Ovary (tissue), 7 donors: ENCODE measurements at regions not wholly inside any gene's neighbourhood (a gene's known extent, or its start where the extent isn't known, plus 50 kb on each side); places are given as distances from the start of the nearest gene placed in this dataset.
"Not testable (repeated sequence)": the region's sequence is repeated elsewhere in the genome, so short reads cannot be mapped to it uniquely, and the experiment has no call there.

Source experiments
- DNase-seq, 5 donors: peaks; one replicate each; pipeline ENCODE4 v3.0.0-alpha.2; 2019 to 2020
- H3K27ac ChIP-seq, 2 donors: fragments of 200-600 bp; one replicate each; pipeline versions ENCODE4 v1.5.1 to v1.8.0; 2019 to 2022
- H3K27me3 ChIP-seq: fragments of 200-600 bp; one replicate; pipeline ENCODE4 v1.8.0; 2022
- H3K36me3 ChIP-seq: fragments of 200-600 bp; sonication (generic); one replicate; pipeline ENCODE4 v1.5.1; 2019
- H3K4me1 ChIP-seq: one replicate; pipeline ENCODE4 v1.8.1; 2013; ENCODE audit warnings: mild to moderate bottlenecking, moderate library complexity; ENCODE audit not compliant: insufficient read depth
- H3K4me3 ChIP-seq: fragments of 200-600 bp; sonication (generic); one replicate; pipeline ENCODE4 v1.5.1; 2017
- H3K9me3 ChIP-seq, 2 donors: fragments of 200-600 bp in 1 of 2; sonication (generic) in 1 of 2; one replicate each; pipeline versions ENCODE4 v1.5.1 to v1.8.1; 2013 to 2019; ENCODE audit warnings: mild to moderate bottlenecking in 1 of 2, moderate library complexity in 1 of 2
- EP300 ChIP-seq: sonication (generic); formaldehyde crosslinking; IDR thresholded peaks from one replicate; pipeline ENCODE4 v1.6.1; 2017; ENCODE audit warnings: antibody characterized with exemption
- POLR2A ChIP-seq: fragments of 450-650 bp; IDR thresholded peaks from one replicate; pipeline ENCODE4 v1.6.1; 2017; ENCODE audit warnings: antibody characterized with exemption, mild to moderate bottlenecking, moderate library complexity
- WGBS, 3 donors: extraction: QIAGEN DNeasy Blood & Tissue Kit in 1 of 3; methylation state at CpG; one replicate each; pipeline versions ENCODE4 v1.1.5 to v1.1.7; 2013 to 2017; 5-methylcytosine and 5-hydroxymethylcytosine counted together
- intact Hi-C, 4 donors: fragments of 100-400 bp; cut with DNase I; formaldehyde crosslinking; loops; one replicate each; pipeline versions ENCODE4 v1.11.0 to v1.15.1; 2022 to 2023
- TF ChIP-seq, protein P1 (sequence below), 3 donors: fragments of 450-650 bp in 2 of 3; fragments of 200-600 bp in 1 of 3; IDR thresholded peaks; one replicate each; pipeline versions ENCODE4 v1.5.1 to v1.8.0; 2016 to 2022; ENCODE audit warnings: antibody characterized with exemption in 3 of 3, mild to moderate bottlenecking in 1 of 3
- donor health status: DM: no; HTN: no; CAD: no; lungs with moderate emphysema.
- donor health status: DM: no; HTN: no; CAD: no.
- donor health status: Bipolar disorder and iron deficiency.
- donor health status: DM: no; HTN: no; CAD: no.
- donor health status: DM: yes; HTN: yes; CAD: no.

DNA sequence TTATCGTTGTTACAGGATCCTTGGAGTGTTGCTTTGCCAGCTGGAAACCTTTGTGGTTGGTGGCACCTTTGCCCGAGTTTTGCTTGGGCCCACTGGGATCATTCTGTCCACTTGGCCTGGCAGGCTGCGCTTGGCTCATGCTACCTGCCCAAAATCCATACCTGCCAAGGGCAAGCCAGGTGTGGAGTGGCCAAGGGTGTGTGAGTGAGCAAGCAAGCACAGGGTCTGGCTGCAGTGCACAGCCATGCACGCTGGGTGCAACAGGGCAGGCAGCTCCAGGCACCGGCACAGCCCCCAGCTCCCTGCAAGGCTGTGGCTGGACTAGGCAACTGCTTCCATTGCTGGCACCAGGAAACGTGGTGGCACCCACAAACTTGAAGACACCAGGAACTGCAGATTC, 421.8 kb downstream of the ARL4A start:
- intact Hi-C loops = no loop called here

DNA sequence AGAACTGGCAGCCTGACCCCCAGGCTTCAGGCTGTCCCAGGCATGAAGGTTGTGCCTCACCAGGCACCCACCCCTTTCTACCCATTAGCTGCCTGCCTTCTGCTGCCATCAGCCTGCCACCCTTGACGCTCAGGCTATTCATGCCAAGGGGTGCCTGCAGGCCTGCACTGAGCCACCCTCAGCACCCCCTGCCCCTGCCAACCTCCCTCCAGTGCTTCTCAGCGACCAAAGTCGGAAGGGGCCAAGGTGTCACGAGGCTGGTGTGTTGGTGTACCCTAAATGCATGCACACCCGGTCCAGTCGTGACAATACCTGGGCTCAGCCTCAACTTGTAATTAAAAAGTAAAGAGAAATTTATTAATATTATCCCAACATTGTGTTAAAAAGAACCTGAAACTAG, 422.7 kb downstream of the ARL4A start:
- H3K36me3 ChIP-seq = no peaks in the 10 kb centered on the region
- intact Hi-C loops = no loop called here
- no peak overlapping the region for H3K4me3 ChIP-seq
- 83 to 97% (median 84%) methylated on average over 6 of the region's 6 CpGs for WGBS, 3 donors
- no peaks in the 10 kb centered on the region for H3K9me3 ChIP-seq
- no peak for DNase-seq
- TF ChIP-seq POLR2A = no peak
- TF ChIP-seq, protein P1, sequence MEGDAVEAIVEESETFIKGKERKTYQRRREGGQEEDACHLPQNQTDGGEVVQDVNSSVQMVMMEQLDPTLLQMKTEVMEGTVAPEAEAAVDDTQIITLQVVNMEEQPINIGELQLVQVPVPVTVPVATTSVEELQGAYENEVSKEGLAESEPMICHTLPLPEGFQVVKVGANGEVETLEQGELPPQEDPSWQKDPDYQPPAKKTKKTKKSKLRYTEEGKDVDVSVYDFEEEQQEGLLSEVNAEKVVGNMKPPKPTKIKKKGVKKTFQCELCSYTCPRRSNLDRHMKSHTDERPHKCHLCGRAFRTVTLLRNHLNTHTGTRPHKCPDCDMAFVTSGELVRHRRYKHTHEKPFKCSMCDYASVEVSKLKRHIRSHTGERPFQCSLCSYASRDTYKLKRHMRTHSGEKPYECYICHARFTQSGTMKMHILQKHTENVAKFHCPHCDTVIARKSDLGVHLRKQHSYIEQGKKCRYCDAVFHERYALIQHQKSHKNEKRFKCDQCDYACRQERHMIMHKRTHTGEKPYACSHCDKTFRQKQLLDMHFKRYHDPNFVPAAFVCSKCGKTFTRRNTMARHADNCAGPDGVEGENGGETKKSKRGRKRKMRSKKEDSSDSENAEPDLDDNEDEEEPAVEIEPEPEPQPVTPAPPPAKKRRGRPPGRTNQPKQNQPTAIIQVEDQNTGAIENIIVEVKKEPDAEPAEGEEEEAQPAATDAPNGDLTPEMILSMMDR (IDR thresholded peaks at IDR 0.05) = no peak
- TF ChIP-seq EP300 = no peak
- H3K27ac ChIP-seq = no peak overlapping the region
- H3K27me3 ChIP-seq = no peaks in the 10 kb centered on the region
- no peaks in the 10 kb centered on the region for H3K4me1 ChIP-seq

More for the DNA sequence above, 421.8 kb downstream of the ARL4A start:
- Histone ChIP-seq H3K9me3 (no peaks in the 10 kb centered on the region), H3K27ac (no peak overlapping the region), H3K4me3 (no peak overlapping the region), H3K27me3 (no peaks in the 10 kb centered on the region), H3K4me1 (no peaks in the 10 kb centered on the region), H3K36me3 (no peaks in the 10 kb centered on the region)
- DNase-seq = no peak
- TF ChIP-seq, protein P1 (IDR thresholded peaks at IDR 0.05) = no peak
- TF ChIP-seq EP300 (no peak), POLR2A (no peak)
- WGBS, 3 donors = 88 to 92% (median 92%) methylated on average over 5 to 6 of the region's 6 CpGs

DNA sequence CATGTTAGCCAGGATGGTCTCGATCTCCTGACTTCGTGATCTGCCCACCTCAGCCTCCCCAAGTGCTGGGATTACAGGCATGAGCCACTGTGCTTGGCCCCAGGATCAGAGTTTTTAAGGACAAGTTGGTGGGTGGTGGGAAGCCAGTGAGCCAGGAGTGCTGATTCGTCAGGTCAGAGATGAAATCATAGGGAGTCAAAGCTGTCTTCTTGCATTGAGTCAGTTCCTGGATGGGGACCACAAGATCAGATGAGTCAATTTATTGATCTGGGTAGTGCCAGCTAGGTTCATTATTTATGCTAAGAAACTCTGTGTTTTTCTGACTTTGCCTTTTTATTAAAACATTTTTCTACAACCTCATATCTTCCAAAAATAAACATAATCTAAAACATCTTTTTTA, 423.8 kb downstream of the ARL4A start:
- H3K27me3 ChIP-seq = no peaks in the 10 kb centered on the region
- intact Hi-C loops = no loop called here
- H3K27ac ChIP-seq = no peak overlapping the region
- no peak overlapping the region for H3K4me3 ChIP-seq
- H3K4me1 ChIP-seq = no peaks in the 10 kb centered on the region
- DNase-seq = no peak
- 79 to 85% (median 85%) methylated on average over 3 of the region's 3 CpGs for WGBS, 3 donors
- no peak for TF ChIP-seq EP300
- no peak for TF ChIP-seq POLR2A
- TF ChIP-seq, protein P1 (IDR thresholded peaks at IDR 0.05) = no peak
- H3K9me3 ChIP-seq = no peaks in the 10 kb centered on the region
- no peaks in the 10 kb centered on the region for H3K36me3 ChIP-seq

DNA sequence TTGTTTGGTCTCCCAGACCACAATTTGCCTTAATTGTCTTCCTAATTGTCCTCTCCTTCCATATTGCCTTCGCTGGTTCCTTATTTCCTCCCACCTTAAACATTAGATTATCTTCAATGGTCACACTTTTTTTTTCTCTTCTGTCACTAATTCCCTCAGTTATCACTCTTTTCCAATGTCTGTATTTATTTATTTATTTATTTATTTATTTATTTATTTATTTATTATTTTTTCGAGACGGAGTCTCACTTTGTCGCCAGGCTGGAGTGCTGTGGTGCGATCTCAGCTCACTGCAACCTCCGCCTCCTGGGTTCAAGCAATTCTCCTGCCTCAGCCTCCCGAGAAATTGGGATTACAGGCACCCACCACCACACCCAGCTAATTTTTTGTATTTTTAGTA, 426.8 kb downstream of the ARL4A start:
- H3K4me1 ChIP-seq, H3K27ac ChIP-seq, H3K27me3 ChIP-seq, H3K36me3 ChIP-seq, H3K4me3 ChIP-seq, DNase-seq, H3K9me3 ChIP-seq, intact Hi-C loops: not testable (repeated sequence)
- 95 to 96% (median 96%) methylated on average over 7 of the region's 7 CpGs for WGBS, 3 donors

DNA sequence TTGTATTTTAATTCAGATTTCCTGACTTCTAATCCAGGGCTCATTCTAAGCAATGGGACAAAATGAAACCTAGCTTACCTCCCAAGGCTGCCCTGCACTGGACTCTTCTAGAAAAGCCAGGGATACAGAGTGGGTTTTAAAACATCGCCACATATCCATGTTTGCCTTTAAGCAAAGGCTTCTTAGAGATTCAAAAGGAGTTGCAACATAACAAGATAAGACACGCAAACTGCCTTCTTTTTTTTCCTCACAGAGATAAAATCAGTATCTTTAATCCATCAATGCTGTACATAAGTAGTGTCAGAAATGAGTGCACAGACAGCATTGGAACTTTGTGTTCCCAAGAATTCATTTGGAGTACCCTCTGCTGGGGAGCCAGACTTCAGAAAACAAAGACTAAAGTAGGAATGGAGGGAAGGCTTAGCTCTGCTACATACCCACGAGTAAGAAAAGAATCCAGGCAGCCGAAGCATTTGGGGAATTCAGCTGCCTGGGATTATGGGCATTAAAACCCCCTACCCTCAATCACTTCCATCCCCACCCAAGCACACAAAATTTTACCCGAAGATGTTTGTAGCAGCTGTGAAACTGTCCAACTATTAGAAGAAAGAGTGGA, 427.8 kb downstream of the ARL4A start:
- no peaks in the 10 kb centered on the region for H3K36me3 ChIP-seq
- H3K27ac ChIP-seq = no peak overlapping the region
- TF ChIP-seq EP300 (no peak), POLR2A (no peak)
- TF ChIP-seq, protein P1 (IDR thresholded peaks at IDR 0.05) = no peak
- intact Hi-C loops = no loop called here
- 39 to 46% (median 42%) methylated on average over 5 of the region's 5 CpGs for WGBS, 3 donors
- no peak for DNase-seq
- H3K27me3 ChIP-seq = no peaks in the 10 kb centered on the region
- no peaks in the 10 kb centered on the region for H3K4me1 ChIP-seq
- no peaks in the 10 kb centered on the region for H3K9me3 ChIP-seq
- H3K4me3 ChIP-seq = no peak overlapping the region
